ENCODE measurements at regions not wholly inside any gene's neighbourhood (a gene's known extent, or its start where the extent isn't known, plus 50 kb on each side); places are given as distances from the start of the nearest gene placed in this dataset. TPM values are rescaled to one million over a fixed set of nuclear protein-coding genes. Genes with fewer than 3 reads are reported as not detected.

GRCh38 chr11:121688055-121688491 is 235.3 kb upstream of the SORL1-AS1 start:
- POLR2A ChIA-PET = no interaction called here

DNA sequence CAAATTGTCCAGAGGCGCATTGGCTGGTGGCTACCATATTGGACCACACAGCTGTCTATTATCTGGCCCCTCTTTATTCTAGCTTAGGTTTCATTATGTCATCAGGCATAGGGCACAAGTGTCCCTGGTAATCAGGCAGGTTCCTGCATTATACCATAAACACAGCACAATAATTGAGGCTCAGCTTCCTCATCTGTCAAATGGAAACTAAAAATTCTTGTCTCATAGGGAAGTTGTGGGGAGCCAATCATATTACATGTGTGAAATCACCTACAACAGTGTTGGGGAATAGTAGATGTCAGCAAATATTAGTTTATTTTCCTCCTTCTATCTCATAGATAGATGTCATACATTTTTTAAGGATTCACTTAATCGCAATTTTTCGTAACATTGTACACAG is 231.0 kb upstream of the SORL1-AS1 start:
- Mint-ChIP-seq H3K27ac (no peak overlapping the region), H3K4me1 (no peaks in the 10 kb centered on the region), H3K9me3 (ENCODE audit: insufficient read depth) (no peaks in the 10 kb centered on the region), H3K27me3 (peaks cover 27% of the 10 kb centered on the region), H3K4me3 (no peak overlapping the region)
- no peaks in the 10 kb centered on the region for H3K27me3 ChIP-seq (replicated peaks in 1 of 4; ENCODE audit: control extremely low read depth in 1 of 4, control insufficient read depth in 3 of 4, insufficient read depth in 4 of 4, low read length in 3 of 4)
- ChIA-PET CTCF (no interaction called here), POLR2A (no interaction called here)
- no peak overlapping the region for H3K4me2 ChIP-seq (replicated peaks; ENCODE audit: low read depth, low read length, poor library complexity, severe bottlenecking)
- WGBS (ENCODE audit: insufficient coverage) = 100% methylated on average over 1 of the region's 3 CpGs
- H2AFZ ChIP-seq (ENCODE audit: insufficient read depth, low read depth, low read length, poor library complexity, severe bottlenecking) = no peak overlapping the region
- H3K4me3 ChIP-seq (ENCODE audit: control extremely low read depth in 1 of 5, extremely low read depth in 1 of 5, insufficient read depth in 1 of 5, low read depth in 2 of 5, low read length in 4 of 5) = no peak overlapping the region
- no peaks in the 10 kb centered on the region for H3K79me2 ChIP-seq (ENCODE audit: control insufficient read depth, insufficient read depth, low read length)
- intact Hi-C loops (cut with micrococcal nuclease) = no loop called here
- H3K36me3 ChIP-seq (replicated peaks in 1 of 2; ENCODE audit: control extremely low read depth in 1 of 2, control insufficient read depth in 1 of 2, extremely low read depth in 1 of 2, insufficient read depth in 2 of 2, low read length in 1 of 2) = no peaks in the 10 kb centered on the region
- ATAC-seq (ENCODE audit: low read depth) = no peak
- peaks cover 0 to 4% (median 0%) of the 10 kb centered on the region in 3 donors for H3K9me3 ChIP-seq (ENCODE audit: control extremely low read depth in 1 of 3, control insufficient read depth in 2 of 3, insufficient read depth in 1 of 3, low read length in 2 of 3)
- H3K4me1 ChIP-seq (ENCODE audit: control insufficient read depth in 2 of 2, insufficient read depth in 2 of 2, low read length in 2 of 2) = no peaks in the 10 kb centered on the region
- TF ChIP-seq CTCF (IDR thresholded peaks at IDR 0.05) (no peak), EZH2 (IDR thresholded peaks at IDR 0.05; ENCODE audit: borderline replicate concordance, insufficient read depth, low read depth, low read length, poor library complexity, severe bottlenecking) (no peak)
- no peak for DNase-seq
- H3K27ac ChIP-seq (ENCODE audit: low read length in 2 of 2) = no peak overlapping the region
- H3K9ac ChIP-seq (ENCODE audit: low read length) = no peak overlapping the region
- H4K20me1 ChIP-seq (ENCODE audit: control insufficient read depth, insufficient read depth, low read length, poor library complexity, severe bottlenecking) = no peaks in the 10 kb centered on the region

More at GRCh38 chr11:121688055-121688491, 235.3 kb upstream of the SORL1-AS1 start:
- Histone ChIP-seq H3K27me3 (replicated peaks in 1 of 4; ENCODE audit: control extremely low read depth in 1 of 4, control insufficient read depth in 3 of 4, insufficient read depth in 4 of 4, low read length in 3 of 4) (no peaks in the 10 kb centered on the region), H3K79me2 (ENCODE audit: control insufficient read depth, insufficient read depth, low read length) (no peaks in the 10 kb centered on the region), H3K4me2 (replicated peaks; ENCODE audit: low read depth, low read length, poor library complexity, severe bottlenecking) (no peak overlapping the region), H3K9ac (ENCODE audit: low read length) (no peak overlapping the region), H4K20me1 (ENCODE audit: control insufficient read depth, insufficient read depth, low read length, poor library complexity, severe bottlenecking) (no peaks in the 10 kb centered on the region), H3K4me1 (ENCODE audit: control insufficient read depth in 2 of 2, insufficient read depth in 2 of 2, low read length in 2 of 2) (no peaks in the 10 kb centered on the region), H2AFZ (ENCODE audit: insufficient read depth, low read depth, low read length, poor library complexity, severe bottlenecking) (no peak overlapping the region), H3K27ac (ENCODE audit: low read length in 2 of 2) (no peak overlapping the region), H3K36me3 (replicated peaks in 1 of 2; ENCODE audit: control extremely low read depth in 1 of 2, control insufficient read depth in 1 of 2, extremely low read depth in 1 of 2, insufficient read depth in 2 of 2, low read length in 1 of 2) (no peaks in the 10 kb centered on the region), H3K4me3 (ENCODE audit: control extremely low read depth in 1 of 5, extremely low read depth in 1 of 5, insufficient read depth in 1 of 5, low read depth in 2 of 5, low read length in 4 of 5) (no peak overlapping the region), H3K9me3 (ENCODE audit: control extremely low read depth in 1 of 3, control insufficient read depth in 2 of 3, insufficient read depth in 1 of 3, low read length in 2 of 3) (peaks cover 0 to 9% (median 0%) of the 10 kb centered on the region in 3 donors)
- TF ChIP-seq CTCF (IDR thresholded peaks at IDR 0.05) = no peak
- no peak for TF ChIP-seq EZH2 (IDR thresholded peaks at IDR 0.05; ENCODE audit: borderline replicate concordance, insufficient read depth, low read depth, low read length, poor library complexity, severe bottlenecking)
- no peak overlapping the region for H3K4me3 Mint-ChIP-seq
- intact Hi-C loops (cut with micrococcal nuclease) = no loop called here
- no peak for ATAC-seq (ENCODE audit: low read depth)
- H3K27ac Mint-ChIP-seq = no peak overlapping the region
- WGBS (ENCODE audit: insufficient coverage) = 40% methylated on average over 2 of the region's 5 CpGs
- H3K4me1 Mint-ChIP-seq = no peaks in the 10 kb centered on the region
- no peaks in the 10 kb centered on the region for H3K9me3 Mint-ChIP-seq (ENCODE audit: insufficient read depth)
- DNase-seq = no peak
- CTCF ChIA-PET = no interaction called here
- peaks cover 29% of the 10 kb centered on the region for H3K27me3 Mint-ChIP-seq

Small RNAs in the stretch of these regions (small RNA-seq; reads per million reads assigned to genes)
- not detected for gene RNU6-256P (ENCODE audit: insufficient read length, low read depth, low replicate concordance)
